Ishikawa (cell line): ENCODE measurements at regions not wholly inside any gene's neighbourhood (a gene's known extent, or its start where the extent isn't known, plus 50 kb on each side); places are given as distances from the start of the nearest gene placed in this dataset.

Experiments
- CEBPB ChIP-seq: IDR thresholded peaks from 2 replicates; pipeline ENCODE4 v1.6.1; 2012
- CREB1 ChIP-seq: IDR thresholded peaks from 2 replicates; pipeline ENCODE4 v1.6.1; 2012; ENCODE audit warnings: low read depth
- EGR1 ChIP-seq: IDR thresholded peaks from 2 replicates; pipeline ENCODE4 v1.6.1; 2012
- EP300 ChIP-seq: IDR thresholded peaks from 2 replicates; pipeline ENCODE4 v1.6.1; 2012; ENCODE audit warnings: borderline replicate concordance
- FOXM1 ChIP-seq: IDR thresholded peaks from 2 replicates; pipeline ENCODE4 v1.6.1; 2012; ENCODE audit warnings: low read depth, borderline replicate concordance
- NFIC ChIP-seq: IDR thresholded peaks from 2 replicates; pipeline ENCODE4 v1.6.1; 2012
- RAD21 ChIP-seq: IDR thresholded peaks from 2 replicates; pipeline ENCODE4 v1.6.1; 2012; ENCODE audit warnings: low read depth
- TAF1 ChIP-seq: IDR thresholded peaks from 2 replicates; pipeline ENCODE4 v1.6.1; 2012; ENCODE audit warnings: low read depth, mild to moderate bottlenecking
- TCF12 ChIP-seq: IDR thresholded peaks from 2 replicates; pipeline ENCODE4 v1.6.1; 2012; ENCODE audit warnings: low read depth
- TEAD4 ChIP-seq: IDR thresholded peaks from 2 replicates; pipeline ENCODE4 v1.6.1; 2012
- YY1 ChIP-seq: IDR thresholded peaks from 2 replicates; pipeline ENCODE4 v1.6.1; 2012; ENCODE audit warnings: low read depth
- ZBTB7A ChIP-seq: IDR thresholded peaks from 2 replicates; pipeline ENCODE4 v1.6.1; 2012; ENCODE audit warnings: low read depth
- TF ChIP-seq, protein P1 (sequence below): IDR thresholded peaks from 2 replicates; pipeline ENCODE4 v1.6.1; 2012; ENCODE audit warnings: low read depth, mild to moderate bottlenecking
- TF ChIP-seq, protein P2 (sequence below): IDR thresholded peaks from 2 replicates; pipeline ENCODE4 v1.6.1; 2012
- TF ChIP-seq, protein P3 (sequence below): IDR thresholded peaks from 2 replicates; pipeline ENCODE4 v1.6.1; 2012

DNA sequence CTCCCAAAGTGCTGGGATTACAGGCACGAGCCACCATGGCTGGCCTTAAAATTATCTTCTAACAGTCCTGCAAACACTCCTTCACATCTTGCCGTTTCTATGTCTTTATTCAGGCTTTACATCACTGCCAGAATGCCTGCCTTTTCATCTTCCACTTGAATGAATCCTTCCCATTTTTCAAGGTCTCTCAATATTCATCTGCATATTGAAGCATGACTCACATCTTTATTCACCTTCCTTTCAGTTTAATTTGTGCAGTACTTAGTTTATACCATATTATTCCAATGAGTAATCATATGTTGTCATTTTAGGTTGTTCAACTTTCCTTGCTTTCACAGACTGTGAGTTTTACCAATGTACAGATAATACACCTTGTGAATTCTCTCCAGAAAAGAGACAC, 510.1 kb upstream of the PIK3C3 start:
- TF ChIP-seq, protein P1, sequence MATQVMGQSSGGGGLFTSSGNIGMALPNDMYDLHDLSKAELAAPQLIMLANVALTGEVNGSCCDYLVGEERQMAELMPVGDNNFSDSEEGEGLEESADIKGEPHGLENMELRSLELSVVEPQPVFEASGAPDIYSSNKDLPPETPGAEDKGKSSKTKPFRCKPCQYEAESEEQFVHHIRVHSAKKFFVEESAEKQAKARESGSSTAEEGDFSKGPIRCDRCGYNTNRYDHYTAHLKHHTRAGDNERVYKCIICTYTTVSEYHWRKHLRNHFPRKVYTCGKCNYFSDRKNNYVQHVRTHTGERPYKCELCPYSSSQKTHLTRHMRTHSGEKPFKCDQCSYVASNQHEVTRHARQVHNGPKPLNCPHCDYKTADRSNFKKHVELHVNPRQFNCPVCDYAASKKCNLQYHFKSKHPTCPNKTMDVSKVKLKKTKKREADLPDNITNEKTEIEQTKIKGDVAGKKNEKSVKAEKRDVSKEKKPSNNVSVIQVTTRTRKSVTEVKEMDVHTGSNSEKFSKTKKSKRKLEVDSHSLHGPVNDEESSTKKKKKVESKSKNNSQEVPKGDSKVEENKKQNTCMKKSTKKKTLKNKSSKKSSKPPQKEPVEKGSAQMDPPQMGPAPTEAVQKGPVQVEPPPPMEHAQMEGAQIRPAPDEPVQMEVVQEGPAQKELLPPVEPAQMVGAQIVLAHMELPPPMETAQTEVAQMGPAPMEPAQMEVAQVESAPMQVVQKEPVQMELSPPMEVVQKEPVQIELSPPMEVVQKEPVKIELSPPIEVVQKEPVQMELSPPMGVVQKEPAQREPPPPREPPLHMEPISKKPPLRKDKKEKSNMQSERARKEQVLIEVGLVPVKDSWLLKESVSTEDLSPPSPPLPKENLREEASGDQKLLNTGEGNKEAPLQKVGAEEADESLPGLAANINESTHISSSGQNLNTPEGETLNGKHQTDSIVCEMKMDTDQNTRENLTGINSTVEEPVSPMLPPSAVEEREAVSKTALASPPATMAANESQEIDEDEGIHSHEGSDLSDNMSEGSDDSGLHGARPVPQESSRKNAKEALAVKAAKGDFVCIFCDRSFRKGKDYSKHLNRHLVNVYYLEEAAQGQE: no peak
- no peak for TF ChIP-seq EP300
- no peak for TF ChIP-seq RAD21

DNA sequence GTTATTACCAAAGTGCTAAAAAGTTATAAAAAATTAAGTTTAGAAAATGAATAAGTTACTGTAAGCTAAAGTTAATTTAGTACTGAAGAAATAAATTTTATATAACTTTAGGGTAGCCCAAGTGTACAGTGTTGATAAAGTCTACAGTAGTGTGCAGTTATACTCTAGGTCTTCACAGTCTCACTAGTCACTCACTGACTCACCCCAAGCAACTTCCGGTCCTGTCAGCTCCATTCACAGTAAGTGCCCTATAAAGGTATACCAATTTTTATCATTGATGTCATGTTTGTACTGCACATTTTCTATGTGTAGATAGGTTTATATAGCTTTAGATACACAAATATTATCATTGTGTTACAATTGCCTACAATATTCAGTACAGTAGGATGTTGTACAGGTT, 518.3 kb upstream of the PIK3C3 start:
- TF ChIP-seq TAF1 (no peak), CEBPB (no peak), RAD21 (no peak), TCF12 (no peak), YY1 (no peak), CREB1 (no peak)
- TF ChIP-seq, protein P2, sequence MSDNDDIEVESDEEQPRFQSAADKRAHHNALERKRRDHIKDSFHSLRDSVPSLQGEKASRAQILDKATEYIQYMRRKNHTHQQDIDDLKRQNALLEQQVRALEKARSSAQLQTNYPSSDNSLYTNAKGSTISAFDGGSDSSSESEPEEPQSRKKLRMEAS: no peak
- TF ChIP-seq, protein P3, sequence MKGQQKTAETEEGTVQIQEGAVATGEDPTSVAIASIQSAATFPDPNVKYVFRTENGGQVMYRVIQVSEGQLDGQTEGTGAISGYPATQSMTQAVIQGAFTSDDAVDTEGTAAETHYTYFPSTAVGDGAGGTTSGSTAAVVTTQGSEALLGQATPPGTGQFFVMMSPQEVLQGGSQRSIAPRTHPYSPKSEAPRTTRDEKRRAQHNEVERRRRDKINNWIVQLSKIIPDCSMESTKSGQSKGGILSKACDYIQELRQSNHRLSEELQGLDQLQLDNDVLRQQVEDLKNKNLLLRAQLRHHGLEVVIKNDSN: no peak
- TF ChIP-seq, protein P1: no peak

DNA sequence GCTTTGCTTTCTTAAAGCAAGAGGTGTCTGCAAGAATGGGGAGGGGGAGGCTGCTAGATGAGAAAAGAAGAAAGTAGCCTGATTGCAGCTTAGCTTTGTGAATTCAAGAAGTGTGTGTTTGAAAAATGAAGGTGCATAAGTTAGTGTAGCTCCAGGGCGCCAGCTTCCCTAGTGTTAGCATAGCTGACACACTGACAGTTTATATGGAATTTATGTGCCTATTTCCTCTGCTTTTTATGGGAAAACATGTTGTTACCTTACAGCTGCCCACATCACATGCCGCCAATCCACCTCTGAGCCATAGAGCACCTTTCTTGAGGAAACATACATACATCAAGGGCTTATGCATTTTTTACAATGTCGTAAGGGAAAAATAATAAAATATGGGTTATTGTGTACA, 536.4 kb upstream of the PIK3C3 start:
- TF ChIP-seq YY1 (no peak), ZBTB7A (no peak), CEBPB (no peak), NFIC (no peak), TEAD4 (no peak), FOXM1 (no peak), TCF12 (no peak), TAF1 (no peak), EP300 (no peak), EGR1 (no peak), RAD21 (no peak), CREB1 (no peak)
- TF ChIP-seq, protein P3: no peak
- TF ChIP-seq, protein P1: no peak
- TF ChIP-seq, protein P2: no peak

DNA sequence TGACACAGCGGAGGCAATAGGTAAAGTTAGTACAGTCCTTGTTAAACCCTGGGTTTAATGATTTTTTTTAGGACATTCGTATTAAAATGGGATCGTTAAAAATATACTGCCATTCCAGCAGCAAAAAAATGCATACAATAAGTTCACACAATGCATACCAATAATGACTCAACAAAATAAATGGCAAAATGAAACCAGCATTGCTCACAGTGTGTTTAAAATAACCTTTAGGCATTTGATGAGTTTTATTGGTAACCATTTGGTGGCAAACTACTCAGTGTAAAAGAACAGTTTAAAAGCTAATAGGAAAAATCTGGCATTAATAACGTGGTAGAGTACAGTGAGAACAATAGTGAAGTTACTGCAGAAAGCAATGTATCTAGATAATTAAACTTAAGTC, 539.0 kb upstream of the PIK3C3 start:
- no peak for TF ChIP-seq TEAD4
- no peak for TF ChIP-seq YY1

DNA sequence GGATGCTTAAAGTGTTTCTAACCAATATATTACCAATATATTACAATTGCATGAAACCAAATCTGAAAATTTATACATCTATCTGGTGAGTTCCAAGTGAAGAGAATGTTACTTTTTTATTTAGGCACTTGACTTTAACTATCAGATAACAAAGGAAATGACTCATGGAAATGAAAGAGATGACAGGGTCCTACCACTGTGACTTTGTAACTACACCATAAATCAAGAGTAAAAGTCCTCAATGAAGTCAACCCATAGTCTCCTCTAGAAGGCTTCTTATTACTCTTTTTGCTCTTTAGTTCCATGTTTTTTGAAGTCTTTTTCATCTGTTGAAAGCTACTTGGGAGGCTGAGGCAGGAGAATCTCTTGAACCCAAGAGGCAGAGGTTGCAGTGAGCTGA, 545.0 kb upstream of the PIK3C3 start:
- TF ChIP-seq, protein P3: no peak
- TF ChIP-seq, protein P1: no peak
- TF ChIP-seq CREB1 (no peak), EGR1 (no peak), YY1 (no peak), NFIC (no peak), CEBPB (no peak), TAF1 (no peak), FOXM1 (no peak), TEAD4 (no peak), TCF12 (no peak), RAD21 (no peak), EP300 (no peak), ZBTB7A (no peak)
- TF ChIP-seq, protein P2: no peak
